Activated T-cell treated with anti-CD3 and anti-CD28 coated beads, Interleukin-2, amount 50 U/mL, for 4 hours (primary cell): ENCODE measurements at regions not wholly inside any gene's neighbourhood (a gene's known extent, or its start where the extent isn't known, plus 50 kb on each side); places are given as distances from the start of the nearest gene placed in this dataset.
A peak's percentile ranks its signal among the peaks of the same experiment; 100 is the strongest.

Experiments
- ATAC-seq, 2 donors: fragments of 200-7000 bp; cut with Tn5 transposase; one replicate each; pipeline ENCODE4 v1.10.0; 2021
- DNase-seq: peaks from one replicate; pipeline ENCODE4 v3.0.0-alpha.2; 2020
- H3K27me3 Mint-ChIP-seq: one replicate; pipeline ENCODE4 v1.8.0; 2021; ENCODE audit warnings: low read depth, mixed read lengths
- H3K36me3 Mint-ChIP-seq: one replicate; pipeline ENCODE4 v1.8.0; 2022; ENCODE audit warnings: mixed read lengths; ENCODE audit not compliant: insufficient read depth
- H3K4me1 Mint-ChIP-seq: one replicate; pipeline ENCODE4 v1.8.0; 2021; ENCODE audit warnings: low read depth, mixed read lengths
- H3K4me3 Mint-ChIP-seq: one replicate; pipeline ENCODE4 v1.8.0; 2021; ENCODE audit warnings: mild to moderate bottlenecking, moderate library complexity, mixed read lengths
- H3K9me3 Mint-ChIP-seq: one replicate; pipeline ENCODE4 v1.8.0; 2021; ENCODE audit warnings: mixed read lengths

DNA sequence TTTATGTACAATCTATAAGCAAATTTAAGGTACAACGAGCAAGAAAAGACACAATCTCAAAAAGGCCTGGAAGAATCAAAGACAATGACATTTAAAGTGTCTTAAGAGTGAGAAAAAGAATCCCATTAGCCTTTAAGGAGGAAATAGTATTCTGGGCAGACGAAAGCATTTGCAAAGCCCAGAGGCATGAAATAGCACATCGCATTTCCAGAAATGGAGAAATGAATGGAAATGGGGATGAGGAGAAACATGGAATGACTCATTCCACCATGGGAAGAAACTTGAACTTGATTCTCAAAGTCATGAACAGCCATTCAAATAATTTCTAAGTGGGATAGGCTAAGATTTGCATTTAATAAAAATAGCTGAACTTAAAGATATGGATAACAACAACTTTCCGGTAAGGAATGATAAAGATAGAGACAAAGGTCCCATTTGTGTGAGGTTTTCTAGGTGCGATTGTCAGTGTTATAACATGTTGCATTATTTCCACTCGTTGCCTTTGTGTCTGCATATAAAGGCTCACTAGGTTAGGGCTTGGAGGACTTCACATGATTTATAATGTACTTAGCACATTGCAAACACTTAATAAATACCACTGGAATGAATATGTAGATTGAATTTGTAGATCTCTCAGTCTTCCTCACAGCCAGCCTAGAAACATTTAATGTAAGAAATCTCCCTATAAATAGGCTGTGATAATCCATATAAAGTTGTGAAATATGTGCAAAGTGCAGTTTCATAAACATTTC is 310.3 kb upstream of the KLF6 start:
- no peak for ATAC-seq
- no peaks in the 10 kb centered on the region for H3K9me3 Mint-ChIP-seq

GRCh38 chr10:4094751-4095150 is 309.7 kb upstream of the KLF6 start:
- no peak overlapping the region for H3K4me3 Mint-ChIP-seq
- DNase-seq (no peak), ATAC-seq (no peak)
- H3K36me3 Mint-ChIP-seq: no peaks in the 10 kb centered on the region
- H3K9me3 Mint-ChIP-seq: no peaks in the 10 kb centered on the region
- no peaks in the 10 kb centered on the region for H3K4me1 Mint-ChIP-seq
- no peaks in the 10 kb centered on the region for H3K27me3 Mint-ChIP-seq

More for the DNA sequence above, 310.3 kb upstream of the KLF6 start:
- Mint-ChIP-seq H3K36me3 (no peaks in the 10 kb centered on the region), H3K27me3 (no peaks in the 10 kb centered on the region), H3K4me3 (no peak overlapping the region), H3K4me1 (no peaks in the 10 kb centered on the region)
- DNase-seq: no peak

- Mint-ChIP-seq H3K36me3 (no peaks in the 10 kb centered on the region), H3K4me3 (no peak overlapping the region), H3K27me3 (no peaks in the 10 kb centered on the region), H3K4me1 (peaks cover 2% of the 10 kb centered on the region), H3K9me3 (peaks cover 2% of the 10 kb centered on the region)
- ATAC-seq (no peak), DNase-seq (no peak)
Measured at GRCh38 chr10:4093438-4093837, 308.4 kb upstream of the KLF6 start.

DNA sequence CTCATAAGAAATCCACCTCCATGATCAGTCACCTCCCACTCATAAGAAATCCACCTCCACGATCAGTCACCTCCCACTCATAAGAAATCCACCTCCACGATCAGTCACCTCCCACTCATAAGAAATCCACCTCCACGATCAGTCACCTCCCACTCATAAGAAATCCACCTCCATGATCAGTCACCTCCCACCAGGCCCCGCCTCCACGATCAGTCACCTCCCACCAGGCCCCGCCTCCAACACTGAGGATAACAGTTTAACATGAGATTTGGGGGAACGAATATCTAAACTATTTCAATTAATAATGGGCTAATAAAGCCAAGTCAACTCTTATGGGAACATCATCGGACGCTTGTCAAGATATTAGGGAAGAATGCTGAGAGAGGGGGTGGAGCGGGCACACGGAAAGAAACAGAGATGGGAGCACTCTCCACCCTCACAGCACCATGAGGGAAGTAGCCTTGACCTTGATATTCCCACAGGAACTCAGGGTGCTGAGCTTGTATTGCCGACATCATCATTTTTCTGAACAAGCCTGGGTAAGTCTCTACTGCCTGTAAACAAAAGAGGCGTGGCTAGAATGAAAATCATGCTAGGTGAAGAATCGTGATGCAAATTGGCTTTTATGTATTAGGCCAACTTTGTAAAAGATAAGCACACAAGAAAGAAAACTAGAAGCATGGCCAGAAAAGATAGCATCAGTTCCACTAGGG is 303.5 kb upstream of the KLF6 start:
- Mint-ChIP-seq H3K4me1 (peaks cover 7% of the 10 kb centered on the region), H3K36me3 (no peaks in the 10 kb centered on the region), H3K9me3 (peaks cover 7% of the 10 kb centered on the region), H3K4me3 (no peak overlapping the region), H3K27me3 (no peaks in the 10 kb centered on the region)
- peak; percentile 21 for DNase-seq
- no peak for ATAC-seq

GRCh38 chr10:4086131-4086898 is 301.3 kb upstream of the KLF6 start:
- H3K27me3 Mint-ChIP-seq: no peaks in the 10 kb centered on the region
- H3K4me3 Mint-ChIP-seq: no peak overlapping the region
- DNase-seq (no peak), ATAC-seq (no peak)
- H3K36me3 Mint-ChIP-seq: no peaks in the 10 kb centered on the region
- H3K4me1 Mint-ChIP-seq: peaks cover 19% of the 10 kb centered on the region
- peaks cover 7% of the 10 kb centered on the region for H3K9me3 Mint-ChIP-seq

- no peaks in the 10 kb centered on the region for H3K36me3 Mint-ChIP-seq
- ATAC-seq: no peak
- DNase-seq: no peak
- H3K27me3 Mint-ChIP-seq: no peaks in the 10 kb centered on the region
- no peak overlapping the region for H3K4me3 Mint-ChIP-seq
- peaks cover 6% of the 10 kb centered on the region for H3K9me3 Mint-ChIP-seq
- H3K4me1 Mint-ChIP-seq: peaks cover 41% of the 10 kb centered on the region
Measured at GRCh38 chr10:4083509-4084003, 298.5 kb upstream of the KLF6 start.

GRCh38 chr10:4082861-4083260 is 297.9 kb upstream of the KLF6 start:
- Mint-ChIP-seq H3K9me3 (peaks cover 1% of the 10 kb centered on the region), H3K27me3 (no peaks in the 10 kb centered on the region), H3K36me3 (no peaks in the 10 kb centered on the region), H3K4me3 (no peak overlapping the region), H3K4me1 (peaks cover 38% of the 10 kb centered on the region)
- no peak for ATAC-seq
- no peak for DNase-seq

DNA sequence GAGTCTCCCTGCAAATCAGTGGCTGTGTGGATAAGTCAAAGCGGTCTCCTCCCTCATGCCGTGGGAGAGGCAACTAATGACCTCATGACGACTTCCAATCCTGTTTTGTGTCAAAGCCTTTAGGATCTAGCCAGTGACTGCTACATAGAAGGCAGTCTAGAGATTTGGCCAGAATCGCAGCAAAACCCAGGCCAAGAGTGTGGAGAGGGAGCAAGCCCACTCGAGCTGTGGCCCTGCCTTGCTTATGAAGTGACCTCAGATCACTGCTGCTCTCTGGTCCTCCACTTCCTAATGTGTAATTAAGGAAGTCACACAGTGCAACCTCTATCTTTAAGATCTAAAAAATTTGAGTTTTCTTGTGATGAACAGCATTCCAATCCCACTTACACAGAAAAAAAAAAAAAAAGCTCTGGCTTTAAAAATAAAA is 296.7 kb upstream of the KLF6 start:
- Mint-ChIP-seq H3K4me3 (no peak overlapping the region), H3K9me3 (no peaks in the 10 kb centered on the region), H3K36me3 (no peaks in the 10 kb centered on the region), H3K4me1 (peaks cover 46% of the 10 kb centered on the region), H3K27me3 (no peaks in the 10 kb centered on the region)
- ATAC-seq (no peak), DNase-seq (no peak)

- Mint-ChIP-seq H3K36me3 (no peaks in the 10 kb centered on the region), H3K4me3 (peak overlapping the region; percentile 35), H3K9me3 (no peaks in the 10 kb centered on the region), H3K4me1 (peaks cover 56% of the 10 kb centered on the region), H3K27me3 (no peaks in the 10 kb centered on the region)
- ATAC-seq (no peak), DNase-seq (no peak)
Measured at GRCh38 chr10:4080225-4080805, 295.3 kb upstream of the KLF6 start.

DNA sequence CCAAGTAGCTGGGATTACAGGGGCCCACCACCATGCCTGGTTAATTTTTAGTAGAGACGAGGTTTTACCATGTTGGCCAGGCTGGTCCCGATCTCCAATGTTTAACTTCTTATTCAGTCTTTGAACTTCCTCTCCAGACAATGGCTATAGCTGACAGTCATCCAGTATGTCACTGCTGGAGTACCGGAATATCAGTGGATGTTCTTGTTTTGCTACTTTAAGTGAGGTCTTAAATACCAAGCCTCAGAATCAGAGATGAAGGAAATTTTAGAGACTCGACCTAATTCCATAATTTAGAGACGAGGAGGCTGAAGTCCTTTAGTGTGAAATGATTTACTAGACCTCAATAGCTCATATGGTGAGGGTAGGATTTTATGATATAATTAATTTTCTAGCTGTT is 294.8 kb upstream of the KLF6 start:
- Mint-ChIP-seq H3K9me3 (no peaks in the 10 kb centered on the region), H3K4me1 (peaks cover 61% of the 10 kb centered on the region), H3K27me3 (no peaks in the 10 kb centered on the region), H3K4me3 (no peak overlapping the region), H3K36me3 (no peaks in the 10 kb centered on the region)
- ATAC-seq (no peak), DNase-seq (no peak)

- Mint-ChIP-seq H3K4me1 (peaks cover 75% of the 10 kb centered on the region), H3K27me3 (no peaks in the 10 kb centered on the region), H3K36me3 (no peaks in the 10 kb centered on the region), H3K9me3 (no peaks in the 10 kb centered on the region), H3K4me3 (no peak overlapping the region)
- no peak for DNase-seq
- no peak for ATAC-seq
Measured at GRCh38 chr10:4077804-4078203, 292.8 kb upstream of the KLF6 start.

DNA sequence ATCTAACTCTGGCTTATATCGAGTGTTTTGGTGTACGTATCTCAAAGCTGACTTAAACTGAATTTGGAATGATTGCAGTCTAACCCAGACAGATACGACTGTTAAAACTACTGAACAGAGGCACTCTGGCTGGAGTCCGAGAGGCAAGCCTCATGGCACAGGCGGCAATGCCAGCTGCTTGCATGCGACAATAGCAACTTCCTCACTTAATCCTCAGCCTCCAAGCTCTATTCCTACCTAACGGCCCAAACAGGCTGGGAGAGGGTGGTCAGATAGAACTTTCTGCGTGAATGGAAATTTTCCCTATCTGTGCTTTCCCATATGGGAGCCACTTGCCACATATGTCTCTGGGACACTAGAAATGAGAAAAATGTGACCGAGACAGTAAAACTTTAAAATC is 292.0 kb upstream of the KLF6 start:
- Mint-ChIP-seq H3K36me3 (no peaks in the 10 kb centered on the region), H3K27me3 (no peaks in the 10 kb centered on the region), H3K4me1 (peaks cover 72% of the 10 kb centered on the region), H3K9me3 (no peaks in the 10 kb centered on the region), H3K4me3 (no peak overlapping the region)
- ATAC-seq: no peak
- DNase-seq: no peak

GRCh38 chr10:4075443-4075842 is 290.4 kb upstream of the KLF6 start:
- ATAC-seq (no peak), DNase-seq (no peak)
- Mint-ChIP-seq H3K4me1 (peaks cover 60% of the 10 kb centered on the region), H3K27me3 (no peaks in the 10 kb centered on the region), H3K36me3 (no peaks in the 10 kb centered on the region), H3K9me3 (no peaks in the 10 kb centered on the region), H3K4me3 (peak overlapping the region; percentile 29)
